SK-N-SH treated with all-trans-retinoic acid at 6 μM for 48 hours (cell line): ENCODE measurements at regions not wholly inside any gene's neighbourhood (a gene's known extent, or its start where the extent isn't known, plus 50 kb on each side); places are given as distances from the start of the nearest gene placed in this dataset.

ENCODE experiments used
- CSDC2 ChIP-seq: fragments of 250-450 bp; sonication (Bioruptor Pico); IDR thresholded peaks from 2 replicates; pipeline ENCODE4 v1.5.0; 2020; ENCODE audit warnings: mild to moderate bottlenecking, moderate library complexity
- RARB ChIP-seq: fragments of 250-450 bp; sonication (Bioruptor Pico); IDR thresholded peaks from 2 replicates; pipeline ENCODE4 v1.8.0; 2021; ENCODE audit warnings: mild to moderate bottlenecking, moderate library complexity
- ZFP3 ChIP-seq: fragments of 250-450 bp; sonication (Bioruptor Pico); IDR thresholded peaks from 2 replicates; pipeline ENCODE4 v1.5.0; 2020; ENCODE audit warnings: mild to moderate bottlenecking, moderate library complexity
- ZFP30 ChIP-seq: fragments of 450-650 bp; formaldehyde crosslinking; IDR thresholded peaks from 2 replicates; pipeline ENCODE4 v1.5.0; 2022; ENCODE audit warnings: mild to moderate bottlenecking, moderate library complexity
- ZNF70 ChIP-seq: fragments of 450-650 bp; formaldehyde crosslinking; IDR thresholded peaks from 2 replicates; pipeline ENCODE4 v1.5.0; 2020; ENCODE audit warnings: mild to moderate bottlenecking, moderate library complexity
- TF ChIP-seq, protein P1 (sequence below): fragments of 250-450 bp; sonication (Bioruptor Pico); IDR thresholded peaks from 2 replicates; pipeline ENCODE4 v1.8.0; 2021; ENCODE audit warnings: low read depth, mild to moderate bottlenecking, moderate library complexity, borderline replicate concordance

GRCh38 chr16:49092704-49093103 is 188.9 kb downstream of the CBLN1 start:
- TF ChIP-seq, protein P1, sequence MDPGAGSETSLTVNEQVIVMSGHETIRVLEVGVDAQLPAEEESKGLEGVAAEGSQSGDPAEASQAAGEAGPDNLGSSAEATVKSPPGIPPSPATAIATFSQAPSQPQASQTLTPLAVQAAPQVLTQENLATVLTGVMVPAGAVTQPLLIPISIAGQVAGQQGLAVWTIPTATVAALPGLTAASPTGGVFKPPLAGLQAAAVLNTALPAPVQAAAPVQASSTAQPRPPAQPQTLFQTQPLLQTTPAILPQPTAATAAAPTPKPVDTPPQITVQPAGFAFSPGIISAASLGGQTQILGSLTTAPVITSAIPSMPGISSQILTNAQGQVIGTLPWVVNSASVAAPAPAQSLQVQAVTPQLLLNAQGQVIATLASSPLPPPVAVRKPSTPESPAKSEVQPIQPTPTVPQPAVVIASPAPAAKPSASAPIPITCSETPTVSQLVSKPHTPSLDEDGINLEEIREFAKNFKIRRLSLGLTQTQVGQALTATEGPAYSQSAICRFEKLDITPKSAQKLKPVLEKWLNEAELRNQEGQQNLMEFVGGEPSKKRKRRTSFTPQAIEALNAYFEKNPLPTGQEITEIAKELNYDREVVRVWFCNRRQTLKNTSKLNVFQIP: no peak
- TF ChIP-seq ZNF70 (no peak), ZFP3 (CRISPR knock-in tag) (no peak), RARB (CRISPR knock-in tag) (no peak), CSDC2 (CRISPR knock-in tag) (no peak), ZFP30 (CRISPR knock-in tag) (no peak)
